ENCODE measurements at regions not wholly inside any gene's neighbourhood (a gene's known extent, or its start where the extent isn't known, plus 50 kb on each side); places are given as distances from the start of the nearest gene placed in this dataset.

DNA sequence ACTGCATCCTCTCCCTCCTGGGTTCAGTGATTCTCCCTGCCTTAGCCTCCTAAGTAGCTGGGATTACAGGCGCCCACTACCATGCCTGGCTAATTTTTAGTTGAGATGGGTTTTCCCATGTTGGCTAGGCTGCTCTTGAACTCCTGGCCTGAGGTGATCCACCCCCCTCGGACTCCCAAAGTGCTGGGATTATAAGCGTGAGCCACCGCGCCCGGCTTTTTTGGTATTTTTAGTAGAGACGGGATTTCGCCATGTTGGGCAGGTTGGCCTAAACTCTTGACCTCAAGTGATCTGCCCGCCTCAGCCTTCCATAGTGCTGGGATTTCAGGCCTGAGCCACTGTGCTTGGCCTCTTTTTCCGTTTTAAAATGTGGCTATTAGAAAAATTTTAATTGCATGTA, 343.8 kb upstream of the RBFOX1 start:
- Histone ChIP-seq H3K4me2 (ENCODE audit: extremely low read depth, insufficient read depth, low read length) (no peak overlapping the region), H3K9me3 (ENCODE audit: control insufficient read depth, insufficient read depth, low read depth, low read length) (no peaks in the 10 kb centered on the region), H3K79me2 (ENCODE audit: control insufficient read depth, insufficient read depth, low read length) (no peaks in the 10 kb centered on the region), H2AFZ (ENCODE audit: low read length) (no peak overlapping the region), H3K4me1 (ENCODE audit: control insufficient read depth, extremely low read depth, insufficient read depth, low read length) (no peaks in the 10 kb centered on the region), H3K4me3 (replicated peaks in 1 of 4; ENCODE audit: control extremely low read depth in 1 of 4, insufficient read depth in 1 of 4, low read depth in 3 of 4, low read length in 4 of 4) (no peak overlapping the region), H3K27me3 (ENCODE audit: control insufficient read depth, insufficient read depth, low read length) (no peaks in the 10 kb centered on the region), H3K36me3 (ENCODE audit: control insufficient read depth, insufficient read depth, low read length) (no peaks in the 10 kb centered on the region), H4K20me1 (ENCODE audit: control insufficient read depth, extremely low read depth, insufficient read depth, low read length) (no peaks in the 10 kb centered on the region), H3K9ac (ENCODE audit: insufficient read depth, low read length) (no peak overlapping the region), H3K27ac (ENCODE audit: insufficient read depth, low read length) (no peak overlapping the region)
- no peak for DNase-seq (ENCODE audit: low read depth in 2 of 2)
- TF ChIP-seq, protein P1, sequence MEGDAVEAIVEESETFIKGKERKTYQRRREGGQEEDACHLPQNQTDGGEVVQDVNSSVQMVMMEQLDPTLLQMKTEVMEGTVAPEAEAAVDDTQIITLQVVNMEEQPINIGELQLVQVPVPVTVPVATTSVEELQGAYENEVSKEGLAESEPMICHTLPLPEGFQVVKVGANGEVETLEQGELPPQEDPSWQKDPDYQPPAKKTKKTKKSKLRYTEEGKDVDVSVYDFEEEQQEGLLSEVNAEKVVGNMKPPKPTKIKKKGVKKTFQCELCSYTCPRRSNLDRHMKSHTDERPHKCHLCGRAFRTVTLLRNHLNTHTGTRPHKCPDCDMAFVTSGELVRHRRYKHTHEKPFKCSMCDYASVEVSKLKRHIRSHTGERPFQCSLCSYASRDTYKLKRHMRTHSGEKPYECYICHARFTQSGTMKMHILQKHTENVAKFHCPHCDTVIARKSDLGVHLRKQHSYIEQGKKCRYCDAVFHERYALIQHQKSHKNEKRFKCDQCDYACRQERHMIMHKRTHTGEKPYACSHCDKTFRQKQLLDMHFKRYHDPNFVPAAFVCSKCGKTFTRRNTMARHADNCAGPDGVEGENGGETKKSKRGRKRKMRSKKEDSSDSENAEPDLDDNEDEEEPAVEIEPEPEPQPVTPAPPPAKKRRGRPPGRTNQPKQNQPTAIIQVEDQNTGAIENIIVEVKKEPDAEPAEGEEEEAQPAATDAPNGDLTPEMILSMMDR (conservative IDR thresholded peaks at IDR 0.05 in 1 of 2, IDR thresholded peaks at IDR 0.05 in 1 of 2; ENCODE audit: low read depth in 1 of 2, low read length in 2 of 2), result no peak
- no peak for TF ChIP-seq EZH2 (IDR thresholded peaks at IDR 0.05; ENCODE audit: low read length, missing control alignments)

DNA sequence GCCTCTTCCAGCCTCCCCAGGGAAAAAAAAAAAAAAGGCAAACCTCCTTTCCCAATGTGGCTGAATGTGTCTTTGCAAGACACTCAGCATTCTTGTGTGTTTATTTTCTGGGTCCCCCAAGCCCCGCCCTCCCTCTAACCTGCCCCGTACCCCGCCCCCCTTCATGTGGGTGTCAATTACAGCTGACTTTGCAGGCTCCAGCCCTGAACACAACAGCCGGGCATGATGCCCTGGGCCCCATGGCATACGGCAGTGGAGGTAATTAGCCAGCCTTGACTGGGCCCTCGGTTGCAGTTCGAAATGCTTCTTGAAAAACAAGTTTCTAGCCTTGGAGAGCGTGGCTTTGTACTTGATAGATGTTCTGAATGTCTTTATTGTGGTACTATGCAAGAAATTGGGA, 354.7 kb upstream of the RBFOX1 start:
- Histone ChIP-seq H3K79me2 (ENCODE audit: control insufficient read depth, insufficient read depth, low read length) (no peaks in the 10 kb centered on the region), H2AFZ (ENCODE audit: low read length) (no peak overlapping the region), H3K9ac (ENCODE audit: insufficient read depth, low read length) (no peak overlapping the region), H3K4me1 (ENCODE audit: control insufficient read depth, extremely low read depth, insufficient read depth, low read length) (no peaks in the 10 kb centered on the region), H3K36me3 (ENCODE audit: control insufficient read depth, insufficient read depth, low read length) (no peaks in the 10 kb centered on the region), H3K27ac (ENCODE audit: insufficient read depth, low read length) (no peak overlapping the region), H3K27me3 (ENCODE audit: control insufficient read depth, insufficient read depth, low read length) (no peaks in the 10 kb centered on the region), H3K4me3 (replicated peaks in 1 of 4; ENCODE audit: control extremely low read depth in 1 of 4, insufficient read depth in 1 of 4, low read depth in 3 of 4, low read length in 4 of 4) (no peak overlapping the region), H3K4me2 (ENCODE audit: extremely low read depth, insufficient read depth, low read length) (no peak overlapping the region), H3K9me3 (ENCODE audit: control insufficient read depth, insufficient read depth, low read depth, low read length) (no peaks in the 10 kb centered on the region), H4K20me1 (ENCODE audit: control insufficient read depth, extremely low read depth, insufficient read depth, low read length) (no peaks in the 10 kb centered on the region)
- no peak for TF ChIP-seq EZH2 (IDR thresholded peaks at IDR 0.05; ENCODE audit: low read length, missing control alignments)
- TF ChIP-seq, protein P1 (conservative IDR thresholded peaks at IDR 0.05 in 1 of 2, IDR thresholded peaks at IDR 0.05 in 1 of 2; ENCODE audit: low read depth in 1 of 2, low read length in 2 of 2), result no peak
- DNase-seq (ENCODE audit: low read depth in 2 of 2), result no peak

DNA sequence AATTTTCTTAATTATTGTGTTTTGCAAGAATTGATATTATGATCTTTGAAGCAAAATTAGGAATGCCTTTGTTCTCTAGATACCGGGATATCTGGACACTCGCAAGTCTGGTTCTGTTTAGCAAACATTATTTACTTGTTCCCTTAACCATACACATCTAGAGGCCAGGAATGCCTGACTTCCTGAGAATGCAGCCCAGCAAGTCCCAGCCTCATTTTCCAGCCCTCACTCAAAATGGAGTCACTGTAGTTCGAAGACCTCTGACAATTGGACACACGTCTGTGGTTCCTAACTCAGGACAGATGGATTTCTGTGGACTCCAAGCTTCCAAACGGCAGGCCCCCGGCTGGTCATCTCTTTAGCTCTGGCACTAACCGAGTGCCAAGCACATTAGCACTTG, 355.4 kb upstream of the RBFOX1 start:
- Histone ChIP-seq H3K27ac (ENCODE audit: insufficient read depth, low read length) (no peak overlapping the region), H3K79me2 (ENCODE audit: control insufficient read depth, insufficient read depth, low read length) (no peaks in the 10 kb centered on the region), H3K4me3 (replicated peaks in 1 of 4; ENCODE audit: control extremely low read depth in 1 of 4, insufficient read depth in 1 of 4, low read depth in 3 of 4, low read length in 4 of 4) (no peak overlapping the region), H3K27me3 (ENCODE audit: control insufficient read depth, insufficient read depth, low read length) (no peaks in the 10 kb centered on the region), H3K36me3 (ENCODE audit: control insufficient read depth, insufficient read depth, low read length) (no peaks in the 10 kb centered on the region), H3K4me1 (ENCODE audit: control insufficient read depth, extremely low read depth, insufficient read depth, low read length) (no peaks in the 10 kb centered on the region), H3K9ac (ENCODE audit: insufficient read depth, low read length) (no peak overlapping the region), H3K9me3 (ENCODE audit: control insufficient read depth, insufficient read depth, low read depth, low read length) (no peaks in the 10 kb centered on the region), H2AFZ (ENCODE audit: low read length) (no peak overlapping the region), H3K4me2 (ENCODE audit: extremely low read depth, insufficient read depth, low read length) (no peak overlapping the region), H4K20me1 (ENCODE audit: control insufficient read depth, extremely low read depth, insufficient read depth, low read length) (no peaks in the 10 kb centered on the region)
- TF ChIP-seq, protein P1 (conservative IDR thresholded peaks at IDR 0.05 in 1 of 2, IDR thresholded peaks at IDR 0.05 in 1 of 2; ENCODE audit: low read depth in 1 of 2, low read length in 2 of 2), result no peak
- no peak for TF ChIP-seq EZH2 (IDR thresholded peaks at IDR 0.05; ENCODE audit: low read length, missing control alignments)
- DNase-seq (ENCODE audit: low read depth in 2 of 2), result no peak

Measured in fibroblast of lung (primary cell).